GM13976 (cell line): ENCODE measurements at regions not wholly inside any gene's neighbourhood (a gene's known extent, or its start where the extent isn't known, plus 50 kb on each side); places are given as distances from the start of the nearest gene placed in this dataset.

Experiments
- DNase-seq: peaks from one replicate; pipeline ENCODE4 v3.0.0; 2012; ENCODE audit warnings: low spot score
- CTCF ChIP-seq: IDR thresholded peaks from 2 replicates; pipeline ENCODE4 v1.5.1; 2012; ENCODE audit warnings: borderline replicate concordance, mild to moderate bottlenecking; ENCODE audit not compliant: insufficient read depth; ENCODE audit errors: extremely low read depth, missing control alignments, control extremely low read depth
- in situ Hi-C: fragments of 300-500 bp; cut with MboI; formaldehyde crosslinking; loops from one replicate; pipeline ENCODE4 v1.12.0; 2022; ENCODE audit warnings: low sequenced_read_pairs, mixed read lengths, inconsistent platforms; ENCODE audit not compliant: unreplicated experiment

- in situ Hi-C loops = no loop called here
- no peak for TF ChIP-seq CTCF
- DNase-seq = no peak
Observed at GRCh38 chr18:53639687-53640086, 584.8 kb downstream of the MBD2 start.

- DNase-seq = no peak
- in situ Hi-C loops = no loop called here
Observed at GRCh38 chr18:53629337-53629736, 595.1 kb downstream of the MBD2 start.

GRCh38 chr18:53625997-53626599, 598.4 kb downstream of the MBD2 start:
- DNase-seq = no peak
- in situ Hi-C loops = no loop called here
- TF ChIP-seq CTCF = no peak

More at GRCh38 chr18:53629337-53629736, 595.1 kb downstream of the MBD2 start:
- no peak for TF ChIP-seq CTCF

- in situ Hi-C loops = no loop called here
- DNase-seq = no peak
- TF ChIP-seq CTCF = no peak
Observed at GRCh38 chr18:53610957-53611356, 613.5 kb downstream of the MBD2 start.

- DNase-seq = no peak
- no peak for TF ChIP-seq CTCF
- in situ Hi-C loops = no loop called here
Observed at GRCh38 chr18:53606792-53607191, 617.7 kb downstream of the MBD2 start.

GRCh38 chr18:53605198-53605597, 619.3 kb downstream of the MBD2 start:
- TF ChIP-seq CTCF = no peak
- DNase-seq = no peak
- in situ Hi-C loops = no loop called here
